NCI-H1694 (cell line): ENCODE measurements at regions not wholly inside any gene's neighbourhood (a gene's known extent, or its start where the extent isn't known, plus 50 kb on each side); places are given as distances from the start of the nearest gene placed in this dataset.

Experiments used
- DNase-seq: peaks from one replicate; lab custom pipeline; 2025; lab: John Stamatoyannopoulos, UW

GRCh38 chr2:16275131-16275530 lies 334.8 kb downstream of the MYCN start:
- DNase-seq, result no peak

GRCh38 chr2:16273111-16273510 lies 332.8 kb downstream of the MYCN start:
- DNase-seq, result no peak

GRCh38 chr2:16272038-16272788 lies 331.9 kb downstream of the MYCN start:
- no peak for DNase-seq

GRCh38 chr2:16271231-16271896 lies 331.0 kb downstream of the MYCN start:
- no peak for DNase-seq

GRCh38 chr2:16270441-16270840 lies 330.1 kb downstream of the MYCN start:
- no peak for DNase-seq

GRCh38 chr2:16268301-16269000 lies 328.1 kb downstream of the MYCN start:
- DNase-seq, result no peak

GRCh38 chr2:16266571-16266970 lies 326.2 kb downstream of the MYCN start:
- DNase-seq, result no peak

- no peak for DNase-seq
These were observed 324.7 kb downstream of the MYCN start for GRCh38 chr2:16264931-16265540.

- DNase-seq, result no peak
These were observed 324.1 kb downstream of the MYCN start for GRCh38 chr2:16264491-16264890.

GRCh38 chr2:16263241-16263890 lies 323.0 kb downstream of the MYCN start:
- no peak for DNase-seq

- DNase-seq, result no peak
These were observed 322.3 kb downstream of the MYCN start for GRCh38 chr2:16262526-16263178.

GRCh38 chr2:16261791-16262190 lies 321.4 kb downstream of the MYCN start:
- DNase-seq, result no peak

GRCh38 chr2:16261071-16261470 lies 320.7 kb downstream of the MYCN start:
- no peak for DNase-seq

- DNase-seq, result no peak
These were observed 319.9 kb downstream of the MYCN start for GRCh38 chr2:16260041-16260830.

- no peak for DNase-seq
These were observed 318.7 kb downstream of the MYCN start for GRCh38 chr2:16259010-16259409.

- no peak for DNase-seq
These were observed 318.0 kb downstream of the MYCN start for GRCh38 chr2:16258350-16258749.

- DNase-seq, result no peak
These were observed 317.1 kb downstream of the MYCN start for GRCh38 chr2:16257322-16258028.

- DNase-seq, result no peak
These were observed 316.4 kb downstream of the MYCN start for GRCh38 chr2:16256601-16257321.

GRCh38 chr2:16255120-16255519 lies 314.8 kb downstream of the MYCN start:
- no peak for DNase-seq
